ENCODE measurements at regions not wholly inside any gene's neighbourhood (a gene's known extent, or its start where the extent isn't known, plus 50 kb on each side); places are given as distances from the start of the nearest gene placed in this dataset.

DNA sequence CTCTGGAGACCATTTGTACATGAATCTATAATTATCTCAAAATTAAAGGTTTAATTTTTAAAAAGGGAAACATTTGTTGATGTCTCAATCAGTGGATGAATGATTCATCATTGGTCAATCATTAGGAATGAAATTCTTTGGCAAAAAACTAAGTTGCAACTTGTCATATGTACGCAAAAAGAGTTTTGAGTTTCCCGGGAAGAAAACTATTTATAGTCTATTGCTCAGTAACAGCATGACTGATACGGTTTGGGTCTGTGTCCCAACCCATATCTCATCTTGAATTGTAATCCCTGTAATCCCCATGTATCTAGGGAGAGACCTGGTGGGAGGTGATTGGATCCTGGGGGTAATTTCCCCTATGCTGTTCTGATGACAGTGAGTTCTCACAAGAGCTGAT is 765.8 kb upstream of the ROBO1 start:
- Histone ChIP-seq H3K4me1 (ENCODE audit: control insufficient read depth in 2 of 2, insufficient read depth in 2 of 2, low read length in 2 of 2) (no peaks in the 10 kb centered on the region), H3K27me3 (ENCODE audit: control insufficient read depth in 2 of 2, insufficient read depth in 2 of 2, low read length in 2 of 2) (no peaks in the 10 kb centered on the region), H3K9ac (ENCODE audit: low read depth in 1 of 2, low read length in 2 of 2) (no peak overlapping the region), H3K9me3 (ENCODE audit: control insufficient read depth in 2 of 2, low read length in 2 of 2) (no peaks in the 10 kb centered on the region), H3K36me3 (ENCODE audit: control insufficient read depth in 2 of 2, insufficient read depth in 2 of 2, low read length in 2 of 2) (no peaks in the 10 kb centered on the region), H3K27ac (ENCODE audit: low read depth in 2 of 2, low read length in 2 of 2) (no peak overlapping the region), H3K4me3 (ENCODE audit: low read length in 2 of 2) (no peak overlapping the region)

DNA sequence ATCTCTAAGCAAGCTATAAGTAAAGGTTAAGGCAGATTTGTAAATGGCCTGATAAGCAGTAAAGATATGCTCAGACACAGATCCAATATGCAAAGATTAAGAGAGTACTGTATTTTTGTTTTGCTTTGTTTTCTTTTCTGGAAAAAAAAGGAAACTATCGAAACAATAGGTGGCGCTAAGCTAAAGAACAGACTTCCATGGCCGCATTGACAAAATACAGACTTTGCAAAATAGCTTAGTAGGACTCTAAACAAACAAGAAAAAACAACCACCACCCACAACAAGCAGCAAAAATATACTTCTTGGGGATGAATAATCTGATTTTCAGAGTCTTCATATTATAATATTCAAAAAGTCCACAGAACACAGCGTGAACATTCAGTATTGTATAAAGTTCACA is 758.4 kb upstream of the ROBO1 start:
- no peak overlapping the region for H3K27ac ChIP-seq (ENCODE audit: low read depth in 2 of 2, low read length in 2 of 2)
- H3K4me1 ChIP-seq (ENCODE audit: control insufficient read depth in 2 of 2, insufficient read depth in 2 of 2, low read length in 2 of 2) = no peaks in the 10 kb centered on the region
- no peak overlapping the region for H3K9ac ChIP-seq (ENCODE audit: low read depth in 1 of 2, low read length in 2 of 2)
- H3K27me3 ChIP-seq (ENCODE audit: control insufficient read depth in 2 of 2, insufficient read depth in 2 of 2, low read length in 2 of 2) = no peaks in the 10 kb centered on the region
- H3K4me3 ChIP-seq (ENCODE audit: low read length in 2 of 2) = no peak overlapping the region
- H3K36me3 ChIP-seq (ENCODE audit: control insufficient read depth in 2 of 2, insufficient read depth in 2 of 2, low read length in 2 of 2) = no peaks in the 10 kb centered on the region
- H3K9me3 ChIP-seq (ENCODE audit: control insufficient read depth in 2 of 2, low read length in 2 of 2) = no peaks in the 10 kb centered on the region

DNA sequence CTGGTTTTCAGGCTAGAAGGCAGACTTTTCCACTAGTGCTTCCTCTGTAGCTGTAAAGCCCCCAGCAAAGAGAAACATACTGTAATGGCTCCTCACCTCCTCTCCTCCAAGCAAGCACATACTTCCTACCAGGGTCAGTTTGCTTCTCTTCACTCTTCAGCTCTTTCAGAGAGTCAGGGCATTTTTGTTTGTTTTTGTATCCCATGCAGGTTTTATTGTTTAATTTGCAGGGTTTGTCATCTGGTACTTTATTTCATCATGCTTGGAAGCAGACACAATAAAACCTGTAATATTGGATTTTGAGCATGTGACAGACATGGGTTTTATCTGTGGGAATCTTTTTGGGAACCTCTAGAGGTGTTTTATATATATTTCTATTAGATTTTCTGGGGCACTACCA is 753.3 kb upstream of the ROBO1 start:
- H3K4me1 ChIP-seq (ENCODE audit: control insufficient read depth in 2 of 2, insufficient read depth in 2 of 2, low read length in 2 of 2) = no peaks in the 10 kb centered on the region
- no peaks in the 10 kb centered on the region for H3K27me3 ChIP-seq (ENCODE audit: control insufficient read depth in 2 of 2, insufficient read depth in 2 of 2, low read length in 2 of 2)
- H3K36me3 ChIP-seq (ENCODE audit: control insufficient read depth in 2 of 2, insufficient read depth in 2 of 2, low read length in 2 of 2) = no peaks in the 10 kb centered on the region
- H3K27ac ChIP-seq (ENCODE audit: low read depth in 2 of 2, low read length in 2 of 2) = no peak overlapping the region
- H3K4me3 ChIP-seq (ENCODE audit: low read length in 2 of 2) = no peak overlapping the region
- H3K9ac ChIP-seq (ENCODE audit: low read depth in 1 of 2, low read length in 2 of 2) = no peak overlapping the region
- no peaks in the 10 kb centered on the region for H3K9me3 ChIP-seq (ENCODE audit: control insufficient read depth in 2 of 2, low read length in 2 of 2)

DNA sequence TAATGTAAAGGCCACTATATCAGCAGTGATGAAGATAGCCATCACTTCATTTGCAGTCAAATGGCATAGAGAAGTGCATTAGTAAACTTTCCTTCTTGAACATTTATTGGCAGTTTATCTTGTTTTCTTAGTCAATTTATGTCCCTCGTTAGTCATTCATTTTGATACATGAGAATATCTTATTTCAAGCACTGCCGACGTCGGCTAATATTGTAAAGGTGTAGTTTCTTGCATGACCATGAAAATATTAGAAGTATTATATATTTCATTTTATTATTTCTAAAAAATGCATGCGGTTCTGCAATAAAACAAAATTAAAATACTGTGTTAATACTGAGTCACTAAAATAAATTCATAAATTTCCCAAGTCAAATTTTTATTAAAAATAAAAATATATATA is 751.6 kb upstream of the ROBO1 start:
- H3K4me1 ChIP-seq (ENCODE audit: control insufficient read depth in 2 of 2, insufficient read depth in 2 of 2, low read length in 2 of 2) = no peaks in the 10 kb centered on the region
- no peak overlapping the region for H3K4me3 ChIP-seq (ENCODE audit: low read length in 2 of 2)
- no peak overlapping the region for H3K27ac ChIP-seq (ENCODE audit: low read depth in 2 of 2, low read length in 2 of 2)
- no peaks in the 10 kb centered on the region for H3K9me3 ChIP-seq (ENCODE audit: control insufficient read depth in 2 of 2, low read length in 2 of 2)
- H3K9ac ChIP-seq (ENCODE audit: low read depth in 1 of 2, low read length in 2 of 2) = no peak overlapping the region
- no peaks in the 10 kb centered on the region for H3K27me3 ChIP-seq (ENCODE audit: control insufficient read depth in 2 of 2, insufficient read depth in 2 of 2, low read length in 2 of 2)
- no peaks in the 10 kb centered on the region for H3K36me3 ChIP-seq (ENCODE audit: control insufficient read depth in 2 of 2, insufficient read depth in 2 of 2, low read length in 2 of 2)

DNA sequence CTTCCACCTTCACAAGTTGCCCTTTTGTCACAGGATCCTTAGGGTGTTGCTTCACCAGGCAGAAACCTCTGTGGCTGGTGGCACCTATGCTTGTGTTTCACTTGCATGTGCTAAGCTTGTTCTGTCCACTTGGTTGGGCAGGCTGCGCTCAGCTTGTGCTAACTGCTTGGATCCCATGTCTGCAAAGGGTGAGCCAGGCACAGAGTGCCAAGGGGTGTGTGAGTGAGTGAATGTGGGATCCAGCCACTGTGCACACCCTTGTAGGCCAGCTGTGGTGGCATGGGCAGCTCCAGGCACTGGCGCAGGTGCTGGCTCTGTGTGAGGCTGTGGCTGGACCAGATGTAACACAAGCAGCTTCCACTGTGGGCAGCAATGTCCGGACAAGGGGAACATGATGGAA is 728.7 kb upstream of the ROBO1 start:
- no peaks in the 10 kb centered on the region for H3K27me3 ChIP-seq (ENCODE audit: control insufficient read depth in 2 of 2, insufficient read depth in 2 of 2, low read length in 2 of 2)
- no peaks in the 10 kb centered on the region for H3K4me1 ChIP-seq (ENCODE audit: control insufficient read depth in 2 of 2, insufficient read depth in 2 of 2, low read length in 2 of 2)
- H3K36me3 ChIP-seq (ENCODE audit: control insufficient read depth in 2 of 2, insufficient read depth in 2 of 2, low read length in 2 of 2) = no peaks in the 10 kb centered on the region
- H3K9me3 ChIP-seq (ENCODE audit: control insufficient read depth in 2 of 2, low read length in 2 of 2) = peaks cover 0 to 3% of the 10 kb centered on the region in 2 donors
- no peak overlapping the region for H3K4me3 ChIP-seq (ENCODE audit: low read length in 2 of 2)
- no peak overlapping the region for H3K9ac ChIP-seq (ENCODE audit: low read depth in 1 of 2, low read length in 2 of 2)
- H3K27ac ChIP-seq (ENCODE audit: low read depth in 2 of 2, low read length in 2 of 2) = no peak overlapping the region

DNA sequence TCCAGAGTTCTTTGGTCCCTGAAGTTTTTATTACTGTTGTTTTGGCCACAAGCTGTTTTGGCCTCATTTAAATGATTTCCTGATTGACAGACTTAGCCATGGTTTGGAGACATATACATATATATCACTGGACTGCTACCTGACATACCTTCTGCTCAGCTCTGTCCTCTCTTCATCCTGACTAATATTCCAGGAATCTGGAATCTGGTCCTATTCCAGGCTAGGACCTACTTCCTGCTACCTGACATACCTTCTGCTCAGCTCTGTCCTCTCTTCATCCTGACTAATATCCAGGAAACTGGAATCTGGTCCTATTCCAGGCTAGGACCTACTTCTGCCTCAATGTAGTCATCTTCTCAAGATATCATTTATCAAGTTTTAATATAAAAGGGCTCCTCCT is 724.4 kb upstream of the ROBO1 start:
- no peaks in the 10 kb centered on the region for H3K27me3 ChIP-seq (ENCODE audit: control insufficient read depth in 2 of 2, insufficient read depth in 2 of 2, low read length in 2 of 2)
- H3K4me1 ChIP-seq (ENCODE audit: control insufficient read depth in 2 of 2, insufficient read depth in 2 of 2, low read length in 2 of 2) = no peaks in the 10 kb centered on the region
- no peaks in the 10 kb centered on the region for H3K9me3 ChIP-seq (ENCODE audit: control insufficient read depth in 2 of 2, low read length in 2 of 2)
- H3K36me3 ChIP-seq (ENCODE audit: control insufficient read depth in 2 of 2, insufficient read depth in 2 of 2, low read length in 2 of 2) = no peaks in the 10 kb centered on the region
- H3K9ac ChIP-seq (ENCODE audit: low read depth in 1 of 2, low read length in 2 of 2) = no peak overlapping the region
- no peak overlapping the region for H3K27ac ChIP-seq (ENCODE audit: low read depth in 2 of 2, low read length in 2 of 2)
- no peak overlapping the region for H3K4me3 ChIP-seq (ENCODE audit: low read length in 2 of 2)

DNA sequence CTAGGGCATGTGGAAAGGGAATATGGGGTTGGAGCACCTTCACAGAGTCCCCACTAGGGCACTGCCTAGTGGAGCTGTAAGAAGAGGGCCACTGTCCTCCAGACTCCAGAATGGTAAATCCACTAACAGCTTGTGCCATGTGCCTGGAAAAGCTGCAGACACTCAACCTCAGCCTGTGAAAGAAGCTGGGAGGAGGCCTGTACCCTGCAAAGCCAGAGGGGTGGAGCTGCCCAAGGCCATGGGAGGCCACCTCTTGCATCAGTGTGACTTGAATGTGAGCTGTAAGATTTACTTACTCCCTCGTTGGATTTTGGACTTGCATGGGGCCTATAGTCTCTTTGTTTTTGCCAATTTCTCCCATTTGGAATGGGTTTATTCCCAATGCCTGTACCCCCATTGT is 705.2 kb upstream of the ROBO1 start:
- no peaks in the 10 kb centered on the region for H3K9me3 ChIP-seq (ENCODE audit: control insufficient read depth in 2 of 2, low read length in 2 of 2)
- H3K36me3 ChIP-seq (ENCODE audit: control insufficient read depth in 2 of 2, insufficient read depth in 2 of 2, low read length in 2 of 2) = no peaks in the 10 kb centered on the region
- no peaks in the 10 kb centered on the region for H3K4me1 ChIP-seq (ENCODE audit: control insufficient read depth in 2 of 2, insufficient read depth in 2 of 2, low read length in 2 of 2)
- no peak overlapping the region for H3K27ac ChIP-seq (ENCODE audit: low read depth in 2 of 2, low read length in 2 of 2)
- H3K4me3 ChIP-seq (ENCODE audit: low read length in 2 of 2) = no peak overlapping the region
- H3K9ac ChIP-seq (ENCODE audit: low read depth in 1 of 2, low read length in 2 of 2) = no peak overlapping the region
- H3K27me3 ChIP-seq (ENCODE audit: control insufficient read depth in 2 of 2, insufficient read depth in 2 of 2, low read length in 2 of 2) = no peaks in the 10 kb centered on the region

DNA sequence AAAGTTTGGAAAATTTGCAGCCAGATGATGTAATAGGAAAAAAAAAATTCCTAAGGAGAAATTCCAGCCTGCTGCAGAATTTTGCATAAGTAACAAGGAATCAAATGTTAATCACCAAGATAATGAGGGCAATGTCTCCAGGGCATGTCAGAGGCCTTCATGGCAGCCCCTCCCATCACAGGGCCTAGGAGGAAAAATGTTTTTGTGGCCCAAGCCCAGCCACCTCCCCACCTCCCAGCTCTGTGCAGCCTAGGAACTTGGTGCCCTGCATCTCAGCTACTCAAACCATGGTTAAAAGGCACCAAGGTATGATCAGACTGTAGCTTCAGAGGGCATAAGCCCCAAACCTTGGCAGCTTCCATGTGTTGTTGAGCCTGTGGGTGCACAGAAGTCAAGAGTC is 704.7 kb upstream of the ROBO1 start:
- Histone ChIP-seq H3K4me3 (ENCODE audit: low read length in 2 of 2) (no peak overlapping the region), H3K4me1 (ENCODE audit: control insufficient read depth in 2 of 2, insufficient read depth in 2 of 2, low read length in 2 of 2) (no peaks in the 10 kb centered on the region), H3K9ac (ENCODE audit: low read depth in 1 of 2, low read length in 2 of 2) (no peak overlapping the region), H3K9me3 (ENCODE audit: control insufficient read depth in 2 of 2, low read length in 2 of 2) (no peaks in the 10 kb centered on the region), H3K27ac (ENCODE audit: low read depth in 2 of 2, low read length in 2 of 2) (no peak overlapping the region), H3K27me3 (ENCODE audit: control insufficient read depth in 2 of 2, insufficient read depth in 2 of 2, low read length in 2 of 2) (no peaks in the 10 kb centered on the region), H3K36me3 (ENCODE audit: control insufficient read depth in 2 of 2, insufficient read depth in 2 of 2, low read length in 2 of 2) (no peaks in the 10 kb centered on the region)

DNA sequence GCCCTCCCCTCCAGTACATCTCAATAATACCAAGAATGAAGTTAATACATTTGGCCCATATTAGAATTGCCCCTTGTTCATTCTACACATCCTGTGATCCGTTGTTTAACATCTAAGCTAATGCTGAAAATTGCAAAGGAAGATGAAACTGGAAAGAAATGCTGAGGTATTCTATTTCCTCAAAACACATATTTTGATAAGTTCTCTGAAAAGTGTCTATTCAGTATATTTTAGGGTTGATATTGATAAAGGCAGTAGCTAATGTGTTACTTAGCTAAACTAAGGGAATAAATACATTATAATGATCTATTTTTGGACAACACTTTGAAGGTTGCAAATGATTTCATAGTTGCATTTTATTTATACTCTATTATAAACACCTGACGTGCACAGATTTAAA is 702.6 kb upstream of the ROBO1 start:
- Histone ChIP-seq H3K4me3 (ENCODE audit: low read length in 2 of 2) (no peak overlapping the region), H3K9ac (ENCODE audit: low read depth in 1 of 2, low read length in 2 of 2) (no peak overlapping the region), H3K27ac (ENCODE audit: low read depth in 2 of 2, low read length in 2 of 2) (no peak overlapping the region), H3K27me3 (ENCODE audit: control insufficient read depth in 2 of 2, insufficient read depth in 2 of 2, low read length in 2 of 2) (no peaks in the 10 kb centered on the region), H3K9me3 (ENCODE audit: control insufficient read depth in 2 of 2, low read length in 2 of 2) (no peaks in the 10 kb centered on the region), H3K36me3 (ENCODE audit: control insufficient read depth in 2 of 2, insufficient read depth in 2 of 2, low read length in 2 of 2) (no peaks in the 10 kb centered on the region), H3K4me1 (ENCODE audit: control insufficient read depth in 2 of 2, insufficient read depth in 2 of 2, low read length in 2 of 2) (no peaks in the 10 kb centered on the region)

DNA sequence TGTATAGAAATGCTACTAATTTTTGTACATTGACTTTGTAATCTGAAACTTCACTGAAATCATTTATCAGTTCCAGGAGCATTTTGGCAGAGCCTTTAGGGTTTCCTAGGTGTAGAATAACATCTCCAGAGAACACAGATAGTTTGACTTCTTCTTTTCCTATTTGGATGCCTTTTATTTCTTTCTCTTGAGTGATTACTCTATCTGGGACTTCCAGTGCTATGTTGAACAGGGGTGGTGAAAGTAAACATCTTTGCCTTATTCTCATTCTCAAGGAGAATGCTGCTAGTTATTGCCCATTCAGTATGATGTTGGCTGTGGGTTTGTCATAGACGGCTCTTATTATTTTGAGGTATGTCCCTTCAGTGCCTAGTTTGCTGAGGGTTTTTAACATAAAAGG is 697.9 kb upstream of the ROBO1 start:
- Histone ChIP-seq H3K4me1 (ENCODE audit: control insufficient read depth in 2 of 2, insufficient read depth in 2 of 2, low read length in 2 of 2) (no peaks in the 10 kb centered on the region), H3K9ac (ENCODE audit: low read depth in 1 of 2, low read length in 2 of 2) (no peak overlapping the region), H3K9me3 (ENCODE audit: control insufficient read depth in 2 of 2, low read length in 2 of 2) (no peaks in the 10 kb centered on the region), H3K36me3 (ENCODE audit: control insufficient read depth in 2 of 2, insufficient read depth in 2 of 2, low read length in 2 of 2) (no peaks in the 10 kb centered on the region), H3K27ac (ENCODE audit: low read depth in 2 of 2, low read length in 2 of 2) (no peak overlapping the region), H3K4me3 (ENCODE audit: low read length in 2 of 2) (no peak overlapping the region), H3K27me3 (ENCODE audit: control insufficient read depth in 2 of 2, insufficient read depth in 2 of 2, low read length in 2 of 2) (no peaks in the 10 kb centered on the region)

DNA sequence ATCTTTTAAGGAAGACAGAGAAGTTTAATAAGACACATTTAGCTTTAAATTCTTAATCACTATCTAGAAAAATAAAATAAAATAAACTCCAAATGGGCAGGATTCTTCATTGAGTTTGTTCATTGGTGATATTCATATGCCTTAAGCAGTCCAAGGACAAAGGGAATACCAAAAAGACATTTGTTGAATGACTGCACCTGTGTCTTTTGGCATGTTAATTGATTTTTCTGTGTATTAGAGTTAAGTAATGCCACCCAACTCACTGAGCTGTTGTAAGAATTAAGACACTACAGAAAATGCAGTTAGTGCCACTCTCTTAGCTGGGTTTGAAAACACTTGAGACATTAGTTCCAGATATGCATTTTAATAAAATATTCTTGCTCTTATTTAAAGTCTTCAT is 683.6 kb upstream of the ROBO1 start:
- no peaks in the 10 kb centered on the region for H3K27me3 ChIP-seq (ENCODE audit: control insufficient read depth in 2 of 2, insufficient read depth in 2 of 2, low read length in 2 of 2)
- no peak overlapping the region for H3K27ac ChIP-seq (ENCODE audit: low read depth in 2 of 2, low read length in 2 of 2)
- no peak overlapping the region for H3K9ac ChIP-seq (ENCODE audit: low read depth in 1 of 2, low read length in 2 of 2)
- H3K9me3 ChIP-seq (ENCODE audit: control insufficient read depth in 2 of 2, low read length in 2 of 2) = no peaks in the 10 kb centered on the region
- H3K4me1 ChIP-seq (ENCODE audit: control insufficient read depth in 2 of 2, insufficient read depth in 2 of 2, low read length in 2 of 2) = no peaks in the 10 kb centered on the region
- no peak overlapping the region for H3K4me3 ChIP-seq (ENCODE audit: low read length in 2 of 2)
- no peaks in the 10 kb centered on the region for H3K36me3 ChIP-seq (ENCODE audit: control insufficient read depth in 2 of 2, insufficient read depth in 2 of 2, low read length in 2 of 2)

Data from mucosa of rectum (tissue), 2 donors.